ENCODE measurements at regions not wholly inside any gene's neighbourhood (a gene's known extent, or its start where the extent isn't known, plus 50 kb on each side); places are given as distances from the start of the nearest gene placed in this dataset.

DNA sequence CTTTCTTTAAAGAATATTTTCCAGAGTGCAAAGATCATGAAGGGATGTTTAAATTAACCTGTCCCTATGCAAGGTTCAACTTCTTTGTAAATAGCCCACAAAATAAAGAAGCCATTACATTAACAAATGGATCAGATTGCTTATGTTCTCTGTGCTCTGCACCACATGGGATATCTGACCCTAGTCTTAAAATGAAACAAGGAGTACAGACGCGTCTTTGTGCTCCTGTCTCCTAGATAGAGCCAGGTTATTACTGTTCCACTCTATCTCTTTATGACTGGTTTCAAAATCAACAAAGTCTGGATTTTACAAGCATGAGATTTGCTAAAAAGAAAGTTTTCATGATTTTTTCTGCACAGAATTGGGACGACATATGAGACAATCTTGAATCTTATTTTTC lies 339.4 kb downstream of the KLF12 start:
- TF ChIP-seq EZH2 (IDR thresholded peaks at IDR 0.05) = no peak
- no peak for TF ChIP-seq FOXP2 (optimal IDR thresholded peaks at IDR 0.05; ENCODE audit: control extremely low read depth, extremely low read length, insufficient read depth)

All from SK-N-MC (cell line).